ENCODE measurements at regions not wholly inside any gene's neighbourhood (a gene's known extent, or its start where the extent isn't known, plus 50 kb on each side); places are given as distances from the start of the nearest gene placed in this dataset.

DNA sequence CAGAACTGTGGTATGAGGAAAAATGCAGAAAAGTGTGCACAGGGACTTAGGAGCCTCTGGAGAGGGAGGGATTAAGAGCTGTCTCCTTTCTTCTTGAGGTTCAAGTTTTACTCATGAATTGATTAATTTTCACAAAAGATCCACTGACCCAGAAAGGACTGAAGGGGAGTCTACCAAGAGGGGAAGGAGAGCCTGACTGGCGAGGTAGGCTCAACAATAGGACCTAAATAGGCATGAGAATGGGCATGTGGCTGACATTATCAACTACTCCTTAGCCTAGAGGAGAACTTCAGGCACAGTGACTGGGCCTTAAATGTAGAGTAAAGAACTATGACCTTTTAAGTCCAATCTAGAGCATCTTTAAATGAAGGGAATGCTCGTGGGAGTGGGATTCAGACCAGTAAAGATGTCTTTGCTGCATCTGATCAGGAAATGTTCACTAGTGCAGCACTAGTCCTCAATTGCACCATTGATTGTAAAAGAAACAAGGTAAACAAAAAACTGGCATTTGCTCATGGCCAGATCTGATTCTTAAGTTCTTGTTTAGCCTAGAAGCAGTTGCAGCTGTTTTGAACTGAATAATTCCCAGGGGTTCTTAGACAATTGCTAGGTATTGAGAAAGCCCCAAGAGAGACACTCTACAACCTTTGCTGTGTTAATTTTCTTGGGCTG, 135.6 kb downstream of the RAB38 start:
- no peak for ATAC-seq
- Histone ChIP-seq H3K36me3 (no peaks in the 10 kb centered on the region), H3K27me3 (no peaks in the 10 kb centered on the region), H3K27ac (no peak overlapping the region), H3K4me1 (no peaks in the 10 kb centered on the region), H3K9me3 (no peaks in the 10 kb centered on the region), H3K4me3 (no peak overlapping the region)
- TF ChIP-seq, protein P1, sequence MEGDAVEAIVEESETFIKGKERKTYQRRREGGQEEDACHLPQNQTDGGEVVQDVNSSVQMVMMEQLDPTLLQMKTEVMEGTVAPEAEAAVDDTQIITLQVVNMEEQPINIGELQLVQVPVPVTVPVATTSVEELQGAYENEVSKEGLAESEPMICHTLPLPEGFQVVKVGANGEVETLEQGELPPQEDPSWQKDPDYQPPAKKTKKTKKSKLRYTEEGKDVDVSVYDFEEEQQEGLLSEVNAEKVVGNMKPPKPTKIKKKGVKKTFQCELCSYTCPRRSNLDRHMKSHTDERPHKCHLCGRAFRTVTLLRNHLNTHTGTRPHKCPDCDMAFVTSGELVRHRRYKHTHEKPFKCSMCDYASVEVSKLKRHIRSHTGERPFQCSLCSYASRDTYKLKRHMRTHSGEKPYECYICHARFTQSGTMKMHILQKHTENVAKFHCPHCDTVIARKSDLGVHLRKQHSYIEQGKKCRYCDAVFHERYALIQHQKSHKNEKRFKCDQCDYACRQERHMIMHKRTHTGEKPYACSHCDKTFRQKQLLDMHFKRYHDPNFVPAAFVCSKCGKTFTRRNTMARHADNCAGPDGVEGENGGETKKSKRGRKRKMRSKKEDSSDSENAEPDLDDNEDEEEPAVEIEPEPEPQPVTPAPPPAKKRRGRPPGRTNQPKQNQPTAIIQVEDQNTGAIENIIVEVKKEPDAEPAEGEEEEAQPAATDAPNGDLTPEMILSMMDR (IDR thresholded peaks at IDR 0.05) = no peak
- no peak for DNase-seq
- intact Hi-C loops (cut with DNase I) = no loop called here

DNA sequence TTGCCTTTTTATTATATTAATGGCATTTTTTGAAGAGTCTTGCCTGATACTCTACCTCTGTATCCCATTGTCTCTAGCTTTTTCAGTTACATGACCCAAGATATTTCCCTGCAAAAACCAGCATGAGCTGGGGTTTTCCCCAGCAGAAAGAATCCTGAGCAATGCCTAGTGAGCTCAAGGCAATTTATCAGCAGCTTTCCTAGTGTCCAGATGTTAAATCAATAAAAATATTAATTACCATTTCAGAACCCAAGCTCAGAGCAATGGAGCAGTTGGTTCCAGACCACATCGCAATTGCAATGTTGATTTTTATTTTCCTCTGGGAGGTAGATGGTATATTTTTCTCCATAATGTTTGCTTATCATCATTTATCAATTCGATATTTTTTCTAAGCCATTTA, 137.2 kb downstream of the RAB38 start:
- no peaks in the 10 kb centered on the region for H3K4me1 ChIP-seq
- no peaks in the 10 kb centered on the region for H3K27me3 ChIP-seq
- DNase-seq (no peak), ATAC-seq (no peak)
- H3K27ac ChIP-seq = no peak overlapping the region
- no peaks in the 10 kb centered on the region for H3K36me3 ChIP-seq
- H3K4me3 ChIP-seq = no peak overlapping the region
- TF ChIP-seq, protein P1 (IDR thresholded peaks at IDR 0.05) = no peak
- intact Hi-C loops (cut with DNase I) = no loop called here
- peaks cover 0 to 4% of the 10 kb centered on the region in 2 donors for H3K9me3 ChIP-seq

GRCh38 chr11:88036701-88037100, 138.5 kb downstream of the RAB38 start:
- Histone ChIP-seq H3K27ac (no peak overlapping the region), H3K36me3 (no peaks in the 10 kb centered on the region), H3K9me3 (peaks cover 0 to 4% of the 10 kb centered on the region in 2 donors), H3K27me3 (no peaks in the 10 kb centered on the region), H3K4me3 (no peak overlapping the region), H3K4me1 (no peaks in the 10 kb centered on the region)
- TF ChIP-seq, protein P1 (IDR thresholded peaks at IDR 0.05) = no peak
- ATAC-seq (no peak), DNase-seq (no peak)
- intact Hi-C loops (cut with DNase I) = no loop called here

- DNase-seq (no peak), ATAC-seq (no peak)
- Histone ChIP-seq H3K4me3 (no peak overlapping the region), H3K27me3 (no peaks in the 10 kb centered on the region), H3K36me3 (no peaks in the 10 kb centered on the region), H3K27ac (no peak overlapping the region), H3K4me1 (no peaks in the 10 kb centered on the region), H3K9me3 (peaks cover 0 to 4% of the 10 kb centered on the region in 2 donors)
- intact Hi-C loops (cut with DNase I) = no loop called here
- TF ChIP-seq, protein P1 (IDR thresholded peaks at IDR 0.05) = no peak
Observed at GRCh38 chr11:88035271-88035670, 140.0 kb downstream of the RAB38 start.

- no peaks in the 10 kb centered on the region for H3K4me1 ChIP-seq
- no peaks in the 10 kb centered on the region for H3K27me3 ChIP-seq
- no peaks in the 10 kb centered on the region for H3K9me3 ChIP-seq
- TF ChIP-seq, protein P1 (IDR thresholded peaks at IDR 0.05) = no peak
- no peak overlapping the region for H3K27ac ChIP-seq
- DNase-seq (no peak), ATAC-seq (no peak)
- intact Hi-C loops (cut with DNase I) = no loop called here
- H3K4me3 ChIP-seq = no peak overlapping the region
- H3K36me3 ChIP-seq = no peaks in the 10 kb centered on the region
Observed at GRCh38 chr11:88017666-88018065, 157.6 kb downstream of the RAB38 start.
